ENCODE measurements at regions not wholly inside any gene's neighbourhood (a gene's known extent, or its start where the extent isn't known, plus 50 kb on each side); places are given as distances from the start of the nearest gene placed in this dataset.

DNA sequence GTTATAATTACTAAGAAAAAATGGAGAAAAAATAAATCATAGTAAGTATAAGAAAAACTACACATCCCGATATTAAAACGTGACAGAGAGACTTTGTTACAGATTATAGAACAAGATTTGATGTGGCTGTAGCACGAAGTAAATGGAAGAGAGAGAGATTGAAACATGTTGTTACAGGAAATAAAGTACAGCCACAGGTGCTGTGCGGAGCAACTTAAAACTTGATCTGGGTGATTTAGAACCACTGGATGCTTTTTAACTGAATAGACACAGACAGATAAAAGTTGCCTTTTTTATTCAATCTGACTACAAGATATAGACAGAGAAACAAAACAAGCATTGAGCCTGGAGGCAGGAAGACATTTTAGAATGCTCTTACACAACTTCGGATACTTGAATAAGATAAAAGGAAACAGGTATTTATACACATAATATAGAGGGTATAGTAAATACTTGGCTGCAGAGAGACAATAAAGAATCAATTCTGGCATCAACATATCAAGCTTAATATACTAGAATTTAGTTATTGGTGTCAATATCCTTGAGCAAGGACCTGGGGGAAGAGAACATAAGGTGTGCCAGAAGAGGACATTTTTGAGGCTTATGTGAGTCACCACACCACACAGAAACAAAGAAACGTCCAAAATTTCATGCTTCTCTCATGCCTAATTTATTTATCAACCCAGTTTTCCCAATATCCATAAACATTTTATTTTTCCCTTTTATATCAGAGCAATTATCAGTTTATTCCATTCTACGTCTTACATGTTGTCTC is 548.5 kb downstream of the SLITRK1 start:
- no peak for DNase-seq (ENCODE audit: low read depth)

DNA sequence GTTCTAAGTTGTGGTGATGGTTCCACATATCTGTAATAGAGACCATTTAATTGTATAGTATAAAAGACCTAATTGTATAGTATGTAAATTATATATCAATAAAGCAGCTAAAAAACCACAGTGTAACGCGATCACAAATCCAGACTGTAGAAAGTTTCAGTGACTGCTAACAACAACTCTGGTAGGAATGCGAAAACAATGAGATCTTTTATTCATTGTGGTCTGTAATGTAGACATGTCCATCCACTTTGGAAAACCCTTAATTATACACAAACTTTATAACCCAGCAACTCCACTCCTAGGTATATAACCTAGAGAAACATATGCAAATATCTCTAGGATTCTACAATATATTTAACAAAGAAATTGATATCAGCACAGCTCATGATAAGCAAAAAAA is 549.5 kb downstream of the SLITRK1 start:
- no peak for DNase-seq (ENCODE audit: low read depth)

DNA sequence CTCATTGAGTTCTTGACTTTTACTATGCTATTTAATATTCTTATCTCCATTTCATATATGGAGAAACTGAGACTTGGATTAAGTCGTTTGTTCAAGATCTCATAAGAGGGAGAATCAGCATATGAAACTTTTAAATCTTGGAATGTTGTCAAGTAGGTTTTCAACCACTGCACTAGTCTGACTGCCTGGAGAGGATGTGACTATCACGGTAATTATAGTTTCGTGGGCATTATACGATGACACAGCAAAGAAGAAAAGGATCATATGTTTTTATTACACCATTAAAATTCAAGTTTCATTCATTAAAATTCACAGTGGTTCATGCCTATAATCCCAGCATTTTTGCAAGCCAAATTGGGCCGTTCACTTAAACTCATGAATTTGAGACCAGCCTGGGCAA is 555.2 kb downstream of the SLITRK1 start:
- no peak for DNase-seq (ENCODE audit: low read depth)

DNA sequence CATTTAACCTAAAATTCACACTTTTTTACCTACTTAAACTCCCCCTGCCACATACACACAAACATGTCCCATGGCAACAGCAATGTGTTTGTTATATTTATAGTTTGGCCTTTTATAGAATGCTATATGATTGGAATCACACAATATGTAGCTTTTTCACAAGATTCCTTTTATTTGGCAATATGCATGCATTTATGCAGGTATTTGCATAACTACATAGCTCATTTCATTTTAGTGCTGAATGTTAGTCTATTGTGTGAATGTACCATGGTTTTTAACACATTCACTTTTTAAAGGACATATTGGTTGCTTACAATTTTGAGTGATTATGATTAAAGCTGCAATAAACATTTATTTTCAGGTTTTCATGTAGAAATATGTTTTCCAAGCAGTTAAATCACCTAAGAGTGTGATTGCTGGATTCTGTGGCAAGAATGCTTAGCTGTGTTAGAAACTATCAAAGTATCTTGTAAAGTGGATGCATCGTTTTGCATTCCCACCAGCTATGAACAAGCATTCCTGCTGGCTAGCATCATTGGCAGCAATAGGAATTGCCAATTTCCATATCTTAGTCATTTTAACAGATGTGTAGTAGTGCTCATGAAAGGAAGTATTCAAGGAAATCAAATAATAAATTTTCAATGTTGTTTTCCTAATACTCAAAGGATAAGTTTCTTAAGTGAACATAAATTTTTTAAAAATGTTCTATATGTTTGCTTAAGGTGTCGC is 557.0 kb downstream of the SLITRK1 start:
- peak; percentile 80 for DNase-seq (ENCODE audit: low read depth)

DNA sequence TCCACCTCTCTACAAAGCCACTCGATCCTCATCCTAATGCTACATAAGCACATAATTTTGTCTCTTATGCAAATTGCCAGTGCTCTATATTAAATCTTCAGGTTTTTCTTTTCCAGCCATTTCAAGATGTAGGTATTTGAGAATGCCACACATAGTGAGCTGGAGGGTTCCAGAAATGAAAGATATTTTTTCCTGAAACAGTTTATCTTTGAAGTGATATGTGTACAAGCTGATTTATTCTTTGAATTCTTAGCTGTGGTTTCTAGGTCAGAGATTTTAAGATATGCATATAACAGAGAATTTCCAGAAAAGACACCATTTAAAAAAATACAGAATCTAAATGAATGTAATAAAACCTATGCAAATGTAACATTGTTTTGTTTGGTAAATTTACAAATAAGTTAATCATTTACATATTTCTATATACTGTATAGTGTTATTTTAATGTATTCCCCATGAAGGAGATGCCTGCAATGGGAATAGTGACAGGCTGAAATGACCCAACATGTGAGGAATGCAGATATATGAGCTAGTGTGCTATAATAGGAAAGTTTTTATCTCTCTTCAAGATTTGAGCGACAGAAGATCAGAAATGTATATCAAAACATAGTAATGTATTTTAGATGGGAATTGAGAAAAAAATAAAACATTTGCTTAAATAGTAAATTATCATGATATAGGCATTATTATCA is 570.2 kb downstream of the SLITRK1 start:
- DNase-seq (ENCODE audit: low read depth): peak; percentile 44

DNA sequence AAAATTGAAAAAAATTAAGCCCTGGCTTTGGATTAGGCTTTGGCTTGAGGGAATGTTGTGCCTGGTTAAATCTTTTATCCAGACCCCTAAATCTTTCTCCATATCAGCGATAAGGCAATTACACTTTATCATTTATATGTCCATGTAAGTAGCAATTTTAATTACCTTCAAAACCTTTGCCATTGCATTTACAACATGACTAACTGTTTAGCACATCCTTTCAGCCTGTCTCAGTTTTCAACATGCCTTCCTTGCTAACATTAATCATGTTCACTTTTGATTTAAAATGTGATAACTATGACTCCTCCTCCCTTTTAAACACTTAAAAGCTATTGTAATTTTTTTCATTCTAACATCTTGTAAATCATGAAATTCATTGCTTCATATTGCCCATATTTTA is 583.7 kb downstream of the SLITRK1 start:
- no peak for DNase-seq (ENCODE audit: low read depth)

DNA sequence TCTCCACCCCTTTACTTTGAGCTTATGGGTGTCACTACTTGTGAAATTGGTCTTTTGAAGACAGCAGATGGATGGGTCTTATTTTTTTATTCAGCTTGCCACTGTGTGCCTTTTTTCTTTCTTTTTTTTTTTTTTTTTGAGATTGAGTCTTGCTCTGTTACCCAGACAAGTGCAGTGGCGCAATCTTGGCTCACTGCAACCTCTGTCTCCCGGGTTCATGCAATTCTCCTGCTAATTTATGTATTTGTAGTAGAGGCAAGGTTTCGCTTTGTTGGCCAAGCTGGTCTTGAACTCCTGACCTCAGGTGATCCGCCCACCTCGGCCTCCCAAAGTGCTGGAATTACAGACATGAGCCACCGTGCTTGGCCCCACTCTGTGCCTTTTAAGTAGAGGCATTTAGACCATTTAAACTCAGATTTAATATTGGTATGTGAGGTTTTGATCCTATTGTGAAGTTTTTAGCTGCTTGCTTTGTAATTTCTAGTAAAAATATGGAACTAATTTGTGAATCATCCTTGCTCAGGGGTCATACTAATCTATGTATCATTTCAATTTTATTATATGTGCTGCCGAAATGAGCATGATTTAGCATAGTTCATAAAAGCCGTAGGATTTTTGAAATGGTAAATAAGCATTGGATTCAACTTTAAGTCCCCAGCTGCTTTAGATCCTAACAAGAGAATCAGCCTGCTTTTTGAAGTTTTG is 584.5 kb downstream of the SLITRK1 start:
- DNase-seq (ENCODE audit: low read depth): peak; percentile 39

DNA sequence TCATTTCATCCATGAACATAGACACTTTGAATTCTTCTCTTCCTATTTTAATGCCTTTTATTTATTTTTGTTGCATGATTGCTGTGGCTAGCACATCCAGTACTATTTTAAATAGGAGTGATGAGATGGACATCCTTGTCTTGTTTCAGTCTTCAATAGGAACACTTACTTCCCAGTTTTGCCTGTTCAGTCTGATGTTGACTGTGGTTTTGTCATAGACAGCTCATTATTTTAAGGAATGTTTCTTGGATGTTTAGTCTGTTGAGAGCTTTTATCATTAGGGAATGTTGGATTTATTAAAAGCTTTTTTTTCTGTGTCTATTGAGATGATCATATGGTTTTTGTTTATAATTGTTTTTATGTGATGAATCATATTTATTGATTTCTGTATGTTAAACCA is 586.6 kb downstream of the SLITRK1 start:
- DNase-seq (ENCODE audit: low read depth): no peak

DNA sequence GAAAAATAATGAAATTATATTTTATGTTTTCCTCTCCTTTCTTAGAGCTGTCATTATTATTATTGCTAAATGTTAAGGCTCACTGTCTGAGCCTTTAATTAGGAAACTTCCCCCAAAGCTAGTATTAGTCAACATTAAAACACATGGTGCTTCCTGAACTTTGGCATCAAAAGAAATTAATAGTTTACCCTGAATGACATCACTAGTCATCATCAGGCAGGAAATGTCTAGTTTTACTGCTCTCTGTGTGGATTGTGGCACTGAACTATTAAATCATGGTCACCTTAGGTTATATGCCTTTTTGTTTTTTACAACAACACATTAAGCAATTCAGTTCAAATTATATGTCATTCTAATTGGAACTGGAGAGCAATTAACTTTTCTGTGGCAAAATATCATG is 595.5 kb downstream of the SLITRK1 start:
- DNase-seq (ENCODE audit: low read depth): peak; percentile 28

DNA sequence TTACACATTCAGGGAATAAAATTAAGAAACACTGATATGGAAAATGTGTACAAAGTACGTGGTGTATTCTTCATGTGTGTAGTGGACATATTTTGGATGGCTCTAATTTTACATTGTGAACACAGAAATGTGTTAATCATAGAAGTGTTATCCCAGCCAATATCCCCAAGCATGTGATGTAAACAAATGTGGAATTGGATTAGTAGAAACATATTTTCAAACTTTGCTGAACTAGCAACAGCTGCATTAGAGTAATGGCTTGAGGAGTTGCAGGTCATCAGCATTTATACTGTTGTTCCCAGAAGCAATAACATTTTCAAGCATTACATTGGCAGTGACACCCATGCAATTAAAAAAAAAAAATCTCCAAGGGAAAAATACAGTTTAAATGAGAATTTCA is 600.6 kb downstream of the SLITRK1 start:
- no peak for DNase-seq (ENCODE audit: low read depth)

DNA sequence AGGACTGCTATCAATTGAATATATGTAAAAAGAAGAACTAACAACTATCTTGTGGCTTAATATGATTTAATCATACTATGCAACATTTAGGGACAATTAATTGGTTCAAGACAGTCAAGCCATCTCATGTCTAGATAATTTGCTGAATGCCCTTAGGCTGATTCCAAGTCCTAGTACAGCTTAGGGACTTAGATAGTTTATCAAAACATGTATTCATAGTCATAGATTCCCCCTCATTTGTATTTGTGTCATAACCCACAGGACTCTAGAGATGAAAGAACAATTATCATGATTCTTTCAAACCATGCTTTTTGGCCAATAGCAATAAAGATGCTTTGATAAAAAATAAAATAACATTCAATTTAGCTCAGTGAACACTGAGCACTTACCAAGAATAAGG is 607.6 kb downstream of the SLITRK1 start:
- DNase-seq (ENCODE audit: low read depth): no peak

DNA sequence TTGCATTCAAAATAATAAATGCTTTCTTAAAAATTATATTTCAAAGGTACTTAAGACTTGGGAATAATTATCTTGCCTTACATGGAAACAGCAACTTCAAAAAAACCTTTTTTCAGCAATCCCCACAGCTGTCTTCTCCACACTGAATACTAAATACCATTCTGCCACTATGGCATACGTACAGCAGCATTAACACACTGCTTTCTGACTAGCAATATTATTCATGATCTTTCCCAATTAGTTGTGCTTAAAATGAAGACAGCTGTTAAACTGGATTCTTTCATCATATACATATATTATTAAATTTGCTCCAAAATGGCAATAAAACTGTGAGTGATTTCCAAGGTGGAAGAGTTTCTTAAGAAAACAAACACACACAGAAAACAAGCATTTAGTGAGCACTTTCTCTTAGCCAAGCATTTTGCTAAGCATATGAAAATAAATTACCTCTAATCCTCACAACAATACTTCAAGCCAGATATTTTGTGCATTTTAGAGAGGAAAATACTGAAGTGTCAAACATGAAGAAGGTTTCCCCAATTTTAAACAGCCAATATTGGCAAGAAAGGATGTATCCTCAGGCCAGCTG is 609.5 kb downstream of the SLITRK1 start:
- DNase-seq (ENCODE audit: low read depth): no peak

DNA sequence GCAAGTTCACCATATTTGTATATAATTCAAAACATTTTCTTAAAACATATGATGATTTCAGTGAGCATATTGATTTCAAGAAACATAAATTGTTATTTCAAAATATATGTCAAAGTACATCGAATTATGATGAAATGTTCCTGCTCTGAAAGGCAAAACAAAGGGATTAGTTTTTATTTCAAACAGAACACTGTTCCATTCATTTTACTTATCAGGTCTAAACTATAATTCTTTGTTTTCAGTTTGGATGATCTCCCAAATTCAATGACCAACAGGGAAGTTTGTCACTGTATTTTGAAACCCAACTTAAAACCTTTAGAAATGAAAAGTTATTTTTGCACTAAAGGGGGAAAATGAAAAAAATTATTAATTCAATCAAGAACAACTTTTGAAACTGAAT is 610.2 kb downstream of the SLITRK1 start:
- DNase-seq (ENCODE audit: low read depth): peak; percentile 27

DNA sequence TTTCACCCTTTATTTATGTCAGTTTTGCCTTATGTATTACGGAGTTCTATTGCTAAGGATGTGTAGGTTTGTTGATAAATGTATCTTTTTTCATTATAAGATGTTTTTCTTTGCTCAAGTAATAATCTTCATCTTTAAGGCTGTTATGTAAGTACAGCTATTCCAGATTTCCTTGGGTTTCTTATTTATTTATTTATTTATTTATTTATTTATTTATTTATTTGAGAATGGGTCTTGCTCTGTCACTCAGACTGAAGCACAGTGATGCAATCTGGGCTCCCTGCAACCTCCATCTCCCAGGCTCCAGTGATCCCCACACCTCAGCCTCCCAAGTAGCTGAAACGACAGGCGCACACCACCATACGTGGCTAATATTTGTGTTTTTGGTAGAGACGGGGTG is 617.0 kb downstream of the SLITRK1 start:
- DNase-seq (ENCODE audit: low read depth): no peak

DNA sequence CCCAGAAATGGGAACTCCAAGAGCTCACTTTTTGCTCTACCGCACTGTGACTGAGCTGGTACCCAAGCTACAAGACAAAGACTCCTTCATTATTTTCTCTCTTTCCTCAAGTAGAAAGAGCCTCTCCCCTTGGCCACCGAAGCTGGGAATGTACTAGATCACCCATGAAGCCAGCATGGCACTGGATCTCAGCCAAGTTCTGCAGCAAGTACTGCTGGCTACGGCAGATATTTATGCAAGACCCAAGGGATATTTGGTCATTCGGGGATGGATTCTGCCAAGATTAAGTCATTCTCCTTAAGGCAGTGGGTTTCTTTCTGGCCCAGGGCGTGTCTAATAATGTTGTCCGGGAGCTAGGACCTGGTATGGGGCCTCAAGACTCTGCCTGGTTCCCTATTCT is 633.5 kb downstream of the SLITRK1 start:
- no peak for DNase-seq (ENCODE audit: low read depth)

DNA sequence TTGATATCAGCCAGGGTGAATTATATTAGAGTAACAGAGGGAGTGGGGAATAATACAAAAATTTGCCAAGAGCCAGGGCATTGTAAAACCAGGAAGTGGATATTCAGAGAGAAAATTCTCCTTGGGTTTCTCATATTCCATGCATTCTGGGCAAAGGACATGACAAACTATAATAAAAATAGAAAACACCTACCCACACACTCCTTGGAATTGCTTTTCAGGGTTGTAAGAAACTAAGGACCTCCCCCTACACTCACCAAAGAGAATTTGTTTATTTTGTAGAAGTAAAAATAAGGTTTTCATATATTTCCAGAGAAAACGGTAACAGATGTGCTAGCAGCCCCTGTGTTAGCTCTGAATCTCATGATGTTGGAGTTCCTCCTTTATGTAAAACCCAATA is 649.6 kb downstream of the SLITRK1 start:
- DNase-seq (ENCODE audit: low read depth): no peak

DNA sequence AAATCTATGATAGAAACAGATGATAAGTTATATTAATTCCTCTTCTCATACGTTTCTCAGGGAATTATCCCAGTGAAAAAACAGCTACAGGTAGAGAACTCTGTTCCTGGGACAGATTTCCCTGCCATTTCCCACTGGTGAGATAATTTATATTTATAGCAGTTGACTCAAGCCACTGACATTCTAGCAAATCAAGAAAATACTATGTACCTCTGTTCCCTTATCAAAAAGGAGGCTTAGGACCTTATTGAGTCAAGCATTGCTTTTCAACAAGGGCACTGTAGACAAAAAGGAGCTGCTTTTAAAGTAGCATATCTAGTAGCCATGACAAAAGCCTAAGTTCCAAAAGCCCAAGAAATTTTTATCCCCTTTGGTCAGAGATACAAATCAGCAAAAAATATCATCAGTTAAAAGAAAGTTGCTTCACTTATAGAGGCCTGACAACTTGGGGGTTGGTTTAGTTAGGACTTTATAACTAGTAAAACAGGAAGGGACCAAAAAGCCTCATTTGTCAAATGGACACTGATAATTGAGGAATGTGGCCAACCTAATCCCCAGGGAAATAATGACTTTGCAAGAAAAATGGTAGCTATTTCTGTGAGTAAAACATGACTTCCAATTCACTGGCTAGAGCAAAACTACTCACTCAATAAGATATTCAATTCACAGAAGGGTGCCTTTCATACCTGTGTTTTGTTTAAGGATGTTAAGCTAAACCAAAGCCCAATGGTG is 652.5 kb downstream of the SLITRK1 start:
- DNase-seq (ENCODE audit: low read depth): no peak

DNA sequence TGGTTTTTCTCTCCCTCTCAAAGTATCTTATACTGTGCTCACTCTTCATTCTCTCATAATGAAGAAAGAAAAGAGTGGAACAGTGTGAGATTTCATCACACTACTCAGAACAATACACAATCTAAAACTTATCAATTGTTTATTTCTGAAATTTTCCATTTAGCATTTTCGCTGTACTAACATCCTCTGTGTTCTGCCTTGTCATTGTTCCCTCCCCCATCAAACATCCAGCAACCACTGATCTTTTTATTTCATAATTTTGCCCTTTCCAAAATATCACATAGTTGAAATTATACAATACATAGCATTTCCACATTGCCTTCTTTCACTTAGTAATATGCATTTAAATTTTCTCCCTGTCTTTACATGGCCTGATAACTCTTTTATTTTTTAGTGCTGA is 658.7 kb downstream of the SLITRK1 start:
- peak; percentile 26 for DNase-seq (ENCODE audit: low read depth)

DNA sequence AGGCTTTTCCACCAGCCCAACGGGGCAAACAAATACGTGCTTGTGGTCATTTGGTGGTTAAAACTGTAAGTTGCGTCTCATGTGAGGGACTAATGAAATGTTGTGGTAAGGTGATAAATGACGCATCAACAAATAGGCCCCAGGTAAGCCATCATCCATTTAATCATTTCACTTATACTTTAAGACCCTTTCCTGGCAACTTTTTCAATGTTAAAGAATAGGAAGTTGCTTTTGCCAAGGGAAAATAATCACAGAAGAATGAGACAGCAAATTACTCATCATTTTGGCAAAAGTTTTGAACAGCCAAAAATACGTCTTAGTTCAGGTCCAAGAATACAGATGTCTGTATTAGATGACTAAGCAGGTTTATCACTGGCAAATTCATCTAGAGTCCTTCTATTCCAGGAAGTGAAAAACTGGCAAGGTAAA is 660.4 kb downstream of the SLITRK1 start:
- DNase-seq (ENCODE audit: low read depth): peak; percentile 91

DNA sequence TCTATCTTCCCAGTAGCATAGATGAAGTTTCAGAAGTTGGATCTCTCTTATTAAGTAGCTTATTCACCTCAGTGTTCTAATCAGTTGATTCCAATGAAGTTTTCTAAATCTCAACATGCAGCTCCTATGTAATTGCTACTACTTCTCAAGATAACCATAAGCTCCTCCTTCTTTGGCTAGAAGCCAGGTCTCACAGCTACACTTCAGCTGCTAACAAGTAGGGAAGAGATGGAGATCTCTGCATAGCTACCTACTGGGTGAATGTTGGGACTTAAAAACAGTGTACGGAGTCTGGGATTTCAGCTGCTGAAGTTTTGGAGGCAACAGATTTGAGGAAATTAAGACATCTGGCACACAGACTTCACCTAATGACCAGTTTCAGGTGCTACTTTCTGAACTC is 661.0 kb downstream of the SLITRK1 start:
- DNase-seq (ENCODE audit: low read depth): peak; percentile 63

DNA sequence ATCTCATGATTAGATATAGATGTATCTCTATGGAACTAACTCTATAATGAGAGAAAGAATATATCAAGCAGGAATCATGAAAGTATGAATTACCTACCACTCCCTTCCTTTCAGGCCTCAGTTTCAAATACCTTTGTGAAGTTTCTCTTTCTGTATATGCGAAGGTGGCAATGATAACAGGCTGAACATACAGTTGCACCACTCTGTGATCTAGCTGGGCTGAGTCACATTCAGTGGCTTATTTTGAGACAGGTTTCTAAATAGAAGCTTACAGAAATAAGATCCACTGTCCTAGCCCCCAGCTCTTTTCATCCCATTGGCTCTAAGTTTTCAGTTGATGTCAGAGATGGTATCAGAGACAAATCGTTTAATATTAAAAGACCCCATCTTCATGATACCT is 662.0 kb downstream of the SLITRK1 start:
- DNase-seq (ENCODE audit: low read depth): peak; percentile 78

All from iris pigment epithelial cell (primary cell).